Activated CD4-positive, CD25-positive, alpha-beta regulatory T cell treated with anti-CD3 and anti-CD28 coated beads, Interleukin-2, amount 50 U/mL, for 24 hours (primary cell): ENCODE measurements at regions not wholly inside any gene's neighbourhood (a gene's known extent, or its start where the extent isn't known, plus 50 kb on each side); places are given as distances from the start of the nearest gene placed in this dataset.
"Not testable (repeated sequence)": the region's sequence is repeated elsewhere in the genome, so short reads cannot be mapped to it uniquely, and the experiment has no call there.

Experiments used
- ATAC-seq, 2 donors: fragments of 150-1000 bp; cut with Tn5 transposase; one replicate each; pipeline ENCODE4 v1.10.0; 2021; ENCODE audit warnings: mild to moderate bottlenecking in 1 of 2, moderate library complexity in 1 of 2

DNA sequence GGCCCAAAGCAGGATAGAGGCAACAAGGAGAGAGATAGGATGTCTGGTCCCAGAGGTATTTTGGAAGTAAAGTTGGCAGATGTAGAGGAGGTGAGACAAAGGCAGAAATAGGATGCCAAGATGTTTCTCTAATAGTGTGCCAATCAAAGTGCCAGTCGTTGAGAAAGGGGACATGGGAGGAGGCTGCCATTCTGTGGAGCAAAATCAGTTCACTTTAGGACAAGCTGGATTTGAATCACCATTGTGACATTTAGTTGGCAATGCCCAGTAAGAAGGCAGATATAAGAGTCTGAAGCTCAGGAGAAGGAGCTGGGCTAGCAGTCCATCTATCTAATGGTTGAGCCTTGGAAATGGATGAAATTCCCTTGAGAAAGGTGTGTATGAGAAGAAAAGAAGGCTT lies 53.8 kb downstream of the ADRB2 start:
- ATAC-seq: no peak

DNA sequence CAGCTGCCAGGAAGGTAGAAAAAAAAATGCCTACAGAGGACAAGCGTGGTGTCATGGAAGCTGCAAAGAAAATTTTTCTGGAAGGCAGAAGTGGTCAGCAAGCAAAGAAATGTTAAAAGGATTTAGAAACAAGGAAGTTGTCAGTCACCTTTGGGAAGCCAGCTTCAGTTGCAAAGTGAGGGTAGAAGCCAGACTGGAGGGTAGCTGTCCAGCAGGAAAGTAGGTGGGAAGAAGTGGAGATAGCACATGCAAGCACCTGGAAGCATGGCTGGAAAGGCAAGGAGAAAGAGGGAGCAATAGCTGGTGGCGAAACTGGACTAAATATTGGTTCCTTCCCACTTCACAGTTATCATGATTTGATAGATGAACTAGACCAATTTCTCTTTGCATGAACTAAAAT lies 54.3 kb downstream of the ADRB2 start:
- ATAC-seq: no peak

DNA sequence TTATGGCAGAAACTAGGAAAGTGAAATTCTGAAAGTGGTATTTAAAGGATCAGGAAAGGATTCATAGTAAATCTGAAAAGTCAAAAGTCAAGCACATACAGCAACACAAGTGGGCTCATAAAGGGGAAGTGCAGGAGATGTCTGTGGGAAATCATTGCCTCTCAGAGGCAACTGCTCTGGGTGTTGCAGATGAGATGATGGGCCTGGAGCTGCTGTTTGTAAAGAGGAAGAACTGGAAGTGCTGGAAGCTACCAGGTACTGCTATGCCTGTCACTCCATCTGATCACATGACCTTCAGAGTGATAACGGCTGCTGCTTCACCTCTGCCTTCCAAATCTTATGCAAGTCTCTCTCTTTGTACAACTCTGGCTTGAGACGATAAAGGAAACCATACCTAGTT lies 55.9 kb downstream of the ADRB2 start:
- ATAC-seq: no peak

DNA sequence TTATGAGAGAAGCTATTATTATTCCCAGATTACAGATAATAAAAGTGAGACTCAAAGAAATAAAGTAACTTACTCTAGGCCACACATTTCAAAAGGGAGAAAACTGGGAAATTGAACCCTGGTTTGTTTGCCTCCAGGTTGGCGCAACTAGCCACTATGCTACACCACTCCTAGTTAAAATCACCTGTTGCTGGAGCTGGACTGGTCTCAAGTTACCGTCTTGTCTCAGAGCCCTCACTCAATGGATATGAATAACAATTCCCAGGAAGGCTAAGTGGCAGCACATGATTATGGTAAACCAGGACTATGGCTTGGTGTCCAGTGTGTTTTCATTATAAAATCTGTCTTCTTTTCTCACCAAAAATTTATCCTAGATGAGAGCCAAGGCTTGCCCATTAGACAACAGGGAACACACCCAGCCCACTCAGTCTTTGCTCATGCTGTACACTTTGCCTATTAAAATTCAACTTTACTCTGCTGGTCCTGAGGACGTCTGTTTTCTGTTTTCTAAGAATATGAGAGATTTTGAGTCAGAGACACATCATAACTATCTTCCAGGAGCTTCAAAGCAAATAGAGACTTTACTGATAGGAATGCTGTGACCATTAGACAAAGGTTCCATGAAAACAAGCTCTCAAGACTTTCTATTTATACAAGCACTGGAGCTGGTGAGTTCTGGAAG lies 58.1 kb downstream of the ADRB2 start:
- ATAC-seq: no peak

DNA sequence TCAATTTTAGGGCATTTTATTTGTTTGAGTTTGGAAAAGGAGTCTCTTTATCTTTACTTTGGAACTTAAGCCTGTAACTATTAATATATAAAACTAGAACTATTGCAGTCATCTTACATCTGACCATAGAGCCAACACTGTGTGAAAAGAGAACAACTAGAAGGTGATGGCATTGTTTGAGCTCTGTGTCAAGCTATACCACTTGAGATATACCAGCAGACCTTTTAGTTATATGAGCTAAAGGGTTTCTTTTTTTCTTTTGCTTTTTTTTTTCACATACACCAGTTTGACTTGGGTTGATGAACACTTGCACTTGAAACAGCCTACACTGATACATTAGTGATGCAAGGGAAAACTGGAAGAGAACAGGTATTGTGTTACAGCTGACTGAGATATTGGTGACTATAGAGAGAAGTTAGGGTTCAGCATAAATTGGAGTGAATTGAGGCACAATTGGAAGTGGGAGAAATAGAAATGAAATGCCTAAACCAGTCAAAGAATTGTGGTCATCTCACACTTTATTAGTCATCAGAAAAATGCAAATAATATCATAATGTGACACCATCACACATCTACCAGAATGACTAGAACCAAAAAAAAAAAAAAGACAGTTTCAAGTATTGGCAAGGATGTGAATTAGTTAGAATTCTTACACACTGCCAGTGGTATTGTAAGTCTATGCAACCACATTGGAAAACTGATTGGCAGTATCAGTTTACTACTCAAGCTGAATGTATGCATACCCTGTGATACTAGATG lies 60.9 kb downstream of the ADRB2 start:
- peak in 1 of 2 donors; percentile 35 for ATAC-seq

DNA sequence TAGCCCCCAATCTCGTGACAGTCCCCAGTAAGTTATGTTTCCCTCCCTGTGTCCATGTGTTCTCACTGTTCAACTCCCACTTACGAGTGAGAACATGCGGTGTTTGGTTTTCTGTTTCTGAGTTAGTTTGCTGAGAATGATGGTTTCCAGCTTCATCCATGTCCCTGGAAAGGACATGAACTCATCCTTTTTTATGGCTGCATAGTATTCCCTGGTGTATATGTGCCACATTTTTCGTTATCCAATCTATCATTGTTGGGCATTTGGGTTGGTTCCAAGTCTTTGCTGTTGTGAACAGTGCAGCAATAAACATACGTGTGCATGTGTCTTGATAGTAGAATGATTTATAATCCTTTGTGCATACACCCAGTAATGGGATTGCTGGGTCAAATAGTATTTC lies 63.5 kb downstream of the ADRB2 start:
- ATAC-seq: not testable (repeated sequence)

DNA sequence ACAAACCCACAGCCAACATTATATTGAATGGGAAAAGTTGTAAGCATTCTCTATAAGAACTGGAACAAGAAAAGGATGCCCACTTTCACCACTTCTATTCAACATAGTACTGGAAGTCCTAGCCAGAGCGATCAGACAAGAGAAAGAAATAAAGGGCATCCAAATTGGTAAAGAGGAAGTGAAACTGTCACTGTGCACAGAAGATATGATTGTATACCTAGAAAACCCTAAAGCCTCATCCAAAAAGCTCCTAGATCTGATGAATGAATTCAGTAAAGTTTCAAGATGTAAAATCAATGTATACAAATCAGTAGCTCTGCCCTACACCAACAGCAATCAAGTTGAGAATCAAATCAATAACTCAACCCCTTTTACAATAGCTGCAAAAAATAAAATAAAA lies 69.0 kb downstream of the ADRB2 start:
- not testable (repeated sequence) for ATAC-seq

DNA sequence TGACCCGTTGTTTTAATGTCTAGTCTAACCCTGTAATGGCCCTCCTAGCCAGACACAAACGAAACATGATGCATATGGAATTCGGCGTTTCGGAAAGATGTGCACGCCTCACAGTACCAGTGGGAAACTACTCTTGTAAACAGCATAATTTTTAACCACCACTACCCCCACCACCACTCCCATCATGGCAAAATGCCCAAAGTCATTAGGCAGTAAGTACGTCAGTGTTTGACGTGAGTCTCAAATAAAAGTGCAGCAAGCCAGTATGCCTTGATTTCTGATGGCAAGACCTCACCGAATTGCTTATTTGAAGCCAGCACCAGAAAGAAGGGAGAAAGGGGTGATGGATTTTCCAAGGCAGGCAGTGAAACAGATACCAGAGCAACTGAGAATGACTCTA lies 71.4 kb downstream of the ADRB2 start:
- ATAC-seq: no peak

DNA sequence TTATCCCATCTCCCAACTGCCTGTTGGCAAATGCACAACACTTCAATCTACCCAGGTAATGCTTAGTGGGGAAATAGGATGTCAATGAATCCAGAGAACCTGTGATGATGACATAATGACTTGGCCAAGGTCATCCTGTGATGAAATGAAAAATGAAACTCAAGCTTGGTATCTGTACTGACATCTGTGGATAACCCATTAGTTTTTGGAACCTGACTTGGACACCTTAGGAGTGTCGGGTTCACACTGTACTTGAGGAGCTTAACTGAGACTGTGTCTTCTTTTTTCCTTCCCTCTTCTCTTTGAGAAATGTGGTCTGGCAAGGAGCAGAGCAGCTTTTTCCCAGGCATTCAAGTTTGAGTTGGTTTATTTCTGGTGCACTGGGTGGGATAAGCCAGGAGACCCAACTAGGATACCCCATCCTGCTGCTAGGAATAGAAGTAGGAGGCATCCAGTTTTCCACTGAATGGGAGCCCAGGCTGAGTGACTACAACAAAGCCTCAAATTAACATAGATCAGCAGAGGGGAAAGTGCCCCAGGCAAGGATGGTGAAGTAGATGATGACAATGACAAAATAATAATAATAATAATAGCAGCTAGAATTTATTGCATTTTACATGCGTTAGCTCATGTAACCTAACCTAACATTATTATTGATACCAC lies 72.1 kb downstream of the ADRB2 start:
- no peak for ATAC-seq

DNA sequence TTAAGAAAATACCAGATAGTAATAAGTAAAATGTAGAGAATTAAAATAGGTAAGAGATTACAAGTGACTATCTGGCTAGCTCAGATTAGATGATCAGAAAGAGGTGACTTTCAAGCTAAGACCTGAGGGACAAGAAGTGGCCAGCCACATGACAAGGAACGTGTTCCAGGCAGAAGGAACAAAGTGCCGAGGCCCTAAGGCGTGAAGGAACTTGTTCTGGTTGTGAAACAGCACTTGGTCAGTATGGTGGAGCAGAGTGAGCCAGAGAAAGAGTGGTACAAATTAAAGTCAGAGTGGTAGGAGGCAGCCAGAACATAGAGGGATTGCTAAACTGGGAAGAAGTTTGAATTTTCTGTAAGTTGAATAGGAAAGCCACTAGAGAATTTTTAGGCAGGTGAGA lies 73.6 kb downstream of the ADRB2 start:
- ATAC-seq: no peak

DNA sequence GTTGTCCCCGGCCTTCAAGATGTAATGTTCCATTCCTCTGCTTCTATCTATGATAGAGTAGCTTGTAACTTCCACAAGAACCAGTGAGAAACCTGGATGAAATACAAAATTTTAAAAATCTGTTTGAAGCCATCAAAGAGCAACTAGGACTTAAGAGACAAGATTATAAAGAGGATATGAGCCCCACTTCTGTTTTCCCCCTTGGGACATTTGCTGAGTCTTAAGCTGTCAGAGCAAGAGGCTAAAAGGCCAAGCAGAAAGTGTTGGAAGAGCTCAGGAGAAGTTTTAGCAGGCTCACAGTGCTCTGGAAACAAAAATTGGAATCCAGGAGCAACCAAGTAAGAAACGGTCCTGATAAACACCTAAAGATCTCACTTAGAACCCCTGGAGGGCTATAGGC lies 76.1 kb downstream of the ADRB2 start:
- no peak for ATAC-seq

DNA sequence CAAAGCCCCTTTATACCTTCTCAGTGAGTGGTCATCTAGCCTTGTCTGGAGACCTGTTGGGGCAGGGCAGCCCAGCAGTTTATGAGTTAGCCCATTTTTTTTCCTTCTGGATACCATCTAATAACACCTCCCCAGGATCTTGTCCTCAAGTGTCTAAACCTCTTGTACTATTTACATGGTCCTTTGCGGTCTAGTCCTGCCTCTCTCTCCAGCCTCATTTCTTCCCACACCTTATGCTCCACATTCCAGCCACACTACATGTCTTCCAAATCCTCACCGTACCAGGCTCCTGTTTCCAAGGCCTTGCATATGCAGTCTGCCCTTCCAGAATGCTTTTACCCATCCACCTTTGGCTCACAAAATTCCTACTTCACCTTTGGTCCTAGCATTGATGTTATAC lies 77.2 kb downstream of the ADRB2 start:
- ATAC-seq: peak in 1 of 2 donors; percentile 32

DNA sequence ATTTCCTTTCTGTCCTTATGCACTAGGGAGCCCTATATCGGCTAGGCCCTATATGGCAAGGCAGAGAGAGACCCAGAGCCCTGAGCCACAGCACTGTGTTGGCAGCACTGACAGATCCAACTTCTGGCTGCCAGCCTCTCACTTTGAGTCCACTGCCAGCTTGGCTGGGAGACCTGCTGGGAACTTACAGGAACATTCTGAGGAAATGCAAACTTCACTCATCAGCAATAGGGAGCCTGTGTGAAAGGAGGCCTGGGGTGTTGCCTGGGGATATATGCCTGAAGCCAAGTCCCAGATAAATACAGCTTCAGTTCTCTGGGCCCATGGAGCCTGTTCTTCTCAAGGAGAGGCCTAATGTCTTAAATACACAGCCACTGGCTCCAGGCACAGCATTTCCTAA lies 78.0 kb downstream of the ADRB2 start:
- no peak for ATAC-seq

DNA sequence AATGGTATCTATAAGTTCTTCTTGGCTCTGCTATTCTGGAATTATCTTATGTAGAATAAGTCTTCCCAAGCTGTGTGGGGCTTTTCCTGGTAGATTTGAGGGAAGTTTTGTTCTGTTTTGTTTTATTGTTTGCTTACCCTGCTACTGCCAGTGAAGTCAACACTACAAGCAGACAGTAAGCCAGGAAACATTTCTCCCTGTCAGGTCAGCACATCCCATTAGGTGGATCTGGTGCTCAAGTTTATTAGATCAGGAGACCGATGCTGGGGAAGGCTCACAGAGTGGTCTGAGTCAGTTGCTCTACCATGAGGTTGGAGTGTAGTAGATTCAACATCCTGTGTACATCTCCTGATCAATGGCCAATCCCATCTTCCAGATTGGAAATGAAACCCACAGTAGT lies 79.1 kb downstream of the ADRB2 start:
- no peak for ATAC-seq

DNA sequence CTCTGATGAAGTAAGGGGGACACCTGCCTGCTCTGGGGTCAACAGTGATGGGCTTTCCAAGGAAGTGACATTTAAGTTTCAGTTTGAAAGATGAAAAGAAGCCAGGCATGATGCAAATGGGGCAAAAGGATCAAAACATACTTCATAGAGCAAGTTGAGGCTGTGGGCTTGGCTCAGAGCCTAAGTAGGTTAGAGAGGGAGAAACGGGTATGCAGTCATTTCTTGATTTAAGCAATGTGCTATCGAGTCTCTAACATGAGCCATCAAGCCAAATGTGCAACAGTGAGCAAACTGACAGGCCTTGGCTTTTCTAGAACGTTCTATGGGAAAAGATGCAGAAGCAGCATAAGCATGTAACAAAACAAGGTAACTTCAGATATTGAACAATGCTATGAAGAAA lies 80.6 kb downstream of the ADRB2 start:
- ATAC-seq: no peak

DNA sequence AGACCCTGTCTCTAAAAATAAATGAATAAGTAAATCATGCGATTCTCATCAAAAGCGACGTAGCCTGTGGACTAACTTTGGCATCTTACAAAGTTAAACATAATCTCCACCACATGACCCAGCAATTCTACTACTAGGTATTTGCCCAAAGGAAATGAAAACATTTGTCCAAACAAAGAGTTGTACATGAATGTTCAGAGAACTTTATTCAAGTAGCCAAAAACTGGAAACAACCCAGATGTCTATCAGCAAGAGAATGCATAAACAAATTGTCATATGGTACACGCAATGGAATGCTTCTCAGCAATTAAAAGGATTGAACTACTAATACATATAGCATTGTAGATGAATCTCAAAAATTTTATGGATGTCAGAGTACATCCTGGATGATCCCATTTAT lies 82.6 kb downstream of the ADRB2 start:
- ATAC-seq: no peak

DNA sequence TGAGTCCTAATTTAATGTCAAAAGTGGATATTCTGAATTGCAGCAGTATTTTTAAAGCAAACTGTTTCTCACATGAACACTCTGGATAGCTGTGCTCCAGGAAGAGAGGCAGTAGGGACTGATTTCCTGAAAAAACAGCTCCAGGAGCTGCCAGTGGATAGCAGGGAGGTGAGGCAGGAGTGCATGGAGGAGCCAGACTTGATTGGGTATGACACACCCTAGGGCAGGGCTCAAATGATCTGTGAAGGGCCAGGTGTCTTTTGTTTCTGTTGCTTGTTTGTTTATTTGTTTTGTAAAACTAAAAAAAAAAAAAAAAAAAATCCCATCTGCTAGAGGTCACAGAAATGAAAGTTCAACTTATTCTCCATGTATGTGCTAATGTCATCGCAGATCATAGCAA lies 83.4 kb downstream of the ADRB2 start:
- ATAC-seq: no peak

DNA sequence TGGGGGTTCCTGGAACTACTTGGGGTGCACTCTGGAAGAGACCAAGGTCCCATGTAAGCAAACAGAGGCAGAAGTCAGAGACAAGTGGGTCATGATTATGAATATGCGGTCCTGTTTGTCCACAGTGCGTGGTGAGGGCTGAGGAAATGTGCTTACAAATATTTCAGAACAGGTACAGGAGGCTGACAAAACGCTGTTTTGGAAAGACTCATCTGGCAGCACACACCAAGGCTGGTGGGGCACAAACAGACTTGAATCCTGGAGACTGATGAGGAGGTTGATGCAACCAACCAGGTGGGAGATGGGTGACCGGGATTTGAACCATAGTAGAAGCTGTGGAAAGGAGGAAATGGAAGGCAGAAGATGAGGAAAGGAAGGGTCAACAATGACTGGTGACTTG lies 83.8 kb downstream of the ADRB2 start:
- no peak for ATAC-seq

DNA sequence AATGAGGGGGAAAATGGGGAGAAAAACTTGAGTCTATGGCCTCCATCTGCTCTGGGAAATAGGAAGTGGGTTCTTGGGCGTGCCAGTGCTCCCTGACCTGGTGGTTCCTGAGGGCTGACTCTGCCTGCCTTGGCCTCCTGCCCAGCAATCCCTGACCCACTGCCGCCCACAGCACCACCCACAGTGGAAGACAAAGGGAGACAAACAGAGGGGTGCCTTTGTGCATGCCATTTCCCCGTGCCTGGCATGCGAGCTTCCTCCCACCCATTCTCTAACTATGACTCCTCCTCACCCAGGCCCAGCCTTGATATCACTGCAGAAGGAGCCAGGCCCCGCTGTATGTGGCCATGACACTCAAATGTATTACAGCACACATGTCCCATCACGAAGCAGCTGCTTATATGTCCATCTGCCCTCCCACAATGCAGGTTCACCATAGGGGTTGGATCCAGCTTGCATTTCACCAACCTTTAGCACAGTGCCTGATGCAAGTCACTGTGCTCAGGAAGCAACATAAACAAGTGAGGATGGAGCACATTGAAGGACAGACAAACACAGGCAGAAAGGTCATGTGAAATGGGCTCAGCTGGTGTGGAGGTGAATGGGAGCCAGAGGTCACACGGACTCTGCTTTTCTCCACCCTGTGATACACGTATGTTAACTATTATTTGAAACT lies 84.4 kb downstream of the ADRB2 start:
- ATAC-seq: no peak

DNA sequence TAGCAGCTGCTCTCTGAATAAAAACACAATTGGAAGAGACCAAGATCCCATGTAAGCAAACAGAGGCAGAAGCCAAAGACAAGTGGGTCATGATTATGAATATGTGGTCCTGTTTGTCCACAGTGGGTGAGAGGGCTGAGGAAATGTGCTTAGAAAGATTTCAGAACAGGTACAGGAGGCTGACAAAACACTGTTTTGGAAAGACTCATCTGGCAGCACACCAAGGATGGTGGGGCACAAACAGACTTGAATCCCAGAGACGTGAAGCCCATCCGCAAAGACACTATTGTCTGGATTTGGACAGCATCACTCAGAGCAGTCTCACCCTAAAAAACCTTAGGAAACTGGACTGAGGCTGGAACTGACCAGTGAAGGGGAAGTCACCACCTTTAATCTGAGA lies 85.0 kb downstream of the ADRB2 start:
- ATAC-seq: no peak

DNA sequence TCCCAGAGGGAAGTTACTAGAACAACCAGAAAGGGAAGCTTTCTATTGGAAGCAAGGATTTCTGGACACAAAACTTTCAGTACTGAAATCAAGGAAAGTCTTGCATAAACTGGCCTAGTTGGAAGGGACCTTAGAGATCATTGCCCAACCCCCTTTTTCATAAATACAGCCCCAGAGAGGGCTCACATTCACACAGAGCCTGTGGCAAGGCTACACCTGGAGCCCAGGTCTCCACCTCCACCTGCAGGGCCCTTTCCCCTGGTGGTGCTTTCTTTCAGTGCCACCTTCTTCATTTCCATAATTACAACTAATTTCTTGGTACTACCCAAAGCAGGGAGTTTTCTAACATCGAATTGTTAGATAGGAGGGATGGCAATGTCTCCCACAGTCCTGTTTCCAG lies 85.7 kb downstream of the ADRB2 start:
- ATAC-seq: no peak

DNA sequence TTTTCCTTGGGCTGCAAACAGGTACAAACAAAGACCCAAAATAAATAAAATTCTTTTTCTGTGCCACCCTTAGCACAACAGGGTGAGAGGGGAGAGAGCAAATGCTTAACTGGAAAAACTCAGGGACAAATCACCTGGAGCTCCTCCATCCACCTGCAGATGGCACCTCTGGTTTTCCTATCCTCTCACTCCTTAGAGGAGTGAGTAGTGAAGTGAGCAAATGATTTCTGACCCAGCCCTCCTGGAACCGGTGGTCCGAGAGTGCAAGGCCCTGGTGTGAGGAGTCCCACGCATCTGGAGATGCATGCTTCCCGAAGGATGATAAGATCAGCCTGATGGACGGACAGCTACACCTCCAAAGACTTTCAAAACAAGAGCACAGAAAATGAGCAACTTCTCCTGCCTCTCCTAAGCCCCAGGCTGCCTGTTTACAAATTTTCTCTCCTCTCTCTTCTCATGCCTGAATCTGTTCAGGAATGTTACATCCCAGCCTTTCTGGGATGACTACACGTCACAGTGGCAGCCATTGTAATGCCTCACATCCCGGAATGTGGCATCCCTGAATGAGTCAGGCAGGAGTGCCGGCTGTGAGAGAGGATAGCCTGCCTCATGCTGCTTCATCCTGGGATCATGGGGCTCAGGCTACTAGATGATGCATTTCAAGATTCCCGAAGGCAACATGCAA lies 86.4 kb downstream of the ADRB2 start:
- ATAC-seq: no peak

DNA sequence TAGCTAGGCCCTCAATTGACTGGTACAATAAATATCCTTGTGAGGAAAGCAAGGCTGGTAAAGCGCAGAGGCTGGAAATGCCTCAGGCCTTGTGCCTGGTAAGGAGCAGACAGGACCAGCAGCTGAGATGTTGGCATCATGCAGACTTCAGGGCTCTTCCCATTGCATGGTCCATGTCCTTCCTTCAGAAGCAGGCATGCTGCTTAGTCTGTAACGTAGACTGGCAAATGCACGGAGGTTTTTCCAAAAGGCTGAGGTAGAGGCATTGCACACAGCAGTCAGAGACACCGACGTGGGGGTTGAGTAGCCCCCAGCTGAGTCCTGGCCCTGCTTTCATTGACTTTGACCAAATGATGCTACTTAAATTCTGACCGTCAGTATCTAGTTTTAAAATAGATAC lies 87.1 kb downstream of the ADRB2 start:
- no peak for ATAC-seq
